OCI-LY3 (cell line): ENCODE measurements at regions not wholly inside any gene's neighbourhood (a gene's known extent, or its start where the extent isn't known, plus 50 kb on each side); places are given as distances from the start of the nearest gene placed in this dataset.

Experiments
- H2AFZ ChIP-seq: fragments of 200-600, 300-600 bp; shearing (Covaris generic); 2 replicates; pipeline ENCODE4 v1.6.0; 2014; ENCODE audit warnings: antibody characterized with exemption, low read depth, low read length
- H3K27ac ChIP-seq: fragments of 200-600, 300-600 bp; sonication (generic); 2 replicates; pipeline ENCODE4 v1.5.1; 2014; ENCODE audit warnings: mild to moderate bottlenecking, low read length, moderate library complexity, mixed read lengths
- H3K27me3 ChIP-seq: fragments of 200-600, 300-600 bp; sonication (generic); 2 replicates; pipeline ENCODE4 v1.6.1; 2014; ENCODE audit warnings: low read depth, low read length, mixed read lengths
- H3K36me3 ChIP-seq: fragments of 200-600, 300-600 bp; sonication (generic); replicated peaks from 2 replicates; pipeline ENCODE3; 2014; ENCODE audit warnings: low read depth, low read length, mixed read lengths
- H3K4me1 ChIP-seq: fragments of 300-600, 200-600 bp; sonication (generic); 2 replicates; pipeline ENCODE4 v1.6.1; 2014; ENCODE audit warnings: low read length, mixed read lengths
- H3K4me2 ChIP-seq: fragments of 200-600, 300-600 bp; sonication (generic); 2 replicates; pipeline ENCODE4 v1.6.1; 2014; ENCODE audit warnings: low read length, mixed read lengths
- H3K4me3 ChIP-seq: fragments of 300-600, 200-600 bp; sonication (generic); 2 replicates; pipeline ENCODE4 v1.5.1; 2014; ENCODE audit warnings: antibody characterized with exemption, mild to moderate bottlenecking, low read length, moderate library complexity
- H3K79me2 ChIP-seq: fragments of 300-600, 200-600 bp; shearing (Covaris generic); 2 replicates; pipeline ENCODE4 v1.6.1; 2014; ENCODE audit warnings: mild to moderate bottlenecking, low read length, mixed read lengths
- H3K9ac ChIP-seq: fragments of 300-600, 200-600 bp; shearing (Covaris generic); 2 replicates; pipeline ENCODE4 v1.6.0; 2014; ENCODE audit warnings: mild to moderate bottlenecking, low read length, moderate library complexity
- H3K9me3 ChIP-seq: fragments of 200-600, 300-600 bp; shearing (Covaris generic); 2 replicates; pipeline ENCODE4 v1.6.1; 2014; ENCODE audit warnings: low read length, mixed read lengths; ENCODE audit not compliant: insufficient read depth
- H4K20me1 ChIP-seq: fragments of 200-600, 300-600 bp; sonication (generic); 2 replicates; pipeline ENCODE4 v1.6.1; 2016; ENCODE audit warnings: low read length, mixed read lengths; ENCODE audit not compliant: insufficient read depth
- EZH2phosphoT487 ChIP-seq: fragments of 200-600 bp; shearing (Covaris generic); IDR thresholded peaks from 2 replicates; pipeline ENCODE4 v1.6.1; 2018; ENCODE audit warnings: antibody characterized with exemption, mixed run types, low read depth
- TF ChIP-seq, protein P1 (sequence below): fragments of 200-600, 300-600 bp; sonication (generic); IDR thresholded peaks from 2 replicates; pipeline ENCODE4 v1.5.1; 2014; ENCODE audit warnings: antibody characterized with exemption, low read length, low read depth

DNA sequence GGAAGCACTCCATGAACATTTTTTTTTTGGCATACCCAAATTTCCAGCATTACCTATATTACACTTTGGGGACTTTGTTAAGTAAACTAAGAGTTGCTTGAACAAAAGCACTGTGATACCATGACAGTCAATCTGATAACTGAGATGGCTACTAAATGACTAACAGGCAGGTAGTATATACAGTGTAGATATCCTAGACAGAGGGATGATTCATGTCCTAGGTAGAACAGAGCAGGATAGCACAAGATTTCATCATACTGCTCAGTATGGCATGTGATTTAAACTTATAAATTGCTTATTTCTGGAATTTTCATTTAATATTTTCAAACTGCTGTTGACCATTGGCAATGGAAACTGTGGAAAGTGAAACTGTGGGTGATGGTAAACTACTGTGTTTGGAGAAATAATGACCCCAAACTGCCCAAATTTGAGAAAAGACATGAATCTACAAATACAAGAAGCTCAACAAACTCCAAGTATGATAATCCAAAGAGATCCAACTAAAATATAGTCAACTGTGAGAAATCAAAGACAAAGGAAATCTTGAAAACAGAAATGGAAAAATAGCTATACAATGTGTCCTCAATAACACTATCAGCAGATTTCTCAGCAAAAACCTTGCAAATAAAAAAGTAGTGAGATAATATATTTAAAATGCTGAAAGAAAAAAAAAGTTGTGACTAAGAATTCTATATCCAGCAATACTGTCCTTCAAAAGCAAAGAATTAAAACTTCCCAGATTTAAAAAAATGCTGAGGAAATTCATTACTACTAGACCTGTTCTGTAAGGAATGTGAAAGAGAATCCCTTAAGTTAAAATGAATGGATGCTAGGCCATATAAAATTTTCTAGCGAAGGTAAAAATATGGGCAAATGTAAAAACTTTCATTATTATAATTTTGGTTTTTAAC lies 410.4 kb downstream of the DUSP10 start:
- Histone ChIP-seq H3K9ac (no peak overlapping the region), H3K79me2 (no peaks in the 10 kb centered on the region), H3K27me3 (no peaks in the 10 kb centered on the region), H3K4me3 (no peak overlapping the region), H3K4me1 (peaks cover 12% of the 10 kb centered on the region), H3K9me3 (peaks cover 7% of the 10 kb centered on the region; the same call in 1 of the 2 replicates), H4K20me1 (no peaks in the 10 kb centered on the region), H2AFZ (no peak overlapping the region), H3K4me2 (no peak overlapping the region), H3K27ac (no peak overlapping the region), H3K36me3 (no peaks in the 10 kb centered on the region)
- TF ChIP-seq, protein P1, sequence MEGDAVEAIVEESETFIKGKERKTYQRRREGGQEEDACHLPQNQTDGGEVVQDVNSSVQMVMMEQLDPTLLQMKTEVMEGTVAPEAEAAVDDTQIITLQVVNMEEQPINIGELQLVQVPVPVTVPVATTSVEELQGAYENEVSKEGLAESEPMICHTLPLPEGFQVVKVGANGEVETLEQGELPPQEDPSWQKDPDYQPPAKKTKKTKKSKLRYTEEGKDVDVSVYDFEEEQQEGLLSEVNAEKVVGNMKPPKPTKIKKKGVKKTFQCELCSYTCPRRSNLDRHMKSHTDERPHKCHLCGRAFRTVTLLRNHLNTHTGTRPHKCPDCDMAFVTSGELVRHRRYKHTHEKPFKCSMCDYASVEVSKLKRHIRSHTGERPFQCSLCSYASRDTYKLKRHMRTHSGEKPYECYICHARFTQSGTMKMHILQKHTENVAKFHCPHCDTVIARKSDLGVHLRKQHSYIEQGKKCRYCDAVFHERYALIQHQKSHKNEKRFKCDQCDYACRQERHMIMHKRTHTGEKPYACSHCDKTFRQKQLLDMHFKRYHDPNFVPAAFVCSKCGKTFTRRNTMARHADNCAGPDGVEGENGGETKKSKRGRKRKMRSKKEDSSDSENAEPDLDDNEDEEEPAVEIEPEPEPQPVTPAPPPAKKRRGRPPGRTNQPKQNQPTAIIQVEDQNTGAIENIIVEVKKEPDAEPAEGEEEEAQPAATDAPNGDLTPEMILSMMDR: no peak
- TF ChIP-seq EZH2phosphoT487: no peak

- H3K4me1 ChIP-seq: peaks cover 12% of the 10 kb centered on the region
- no peak overlapping the region for H3K4me3 ChIP-seq
- H3K27ac ChIP-seq: no peak overlapping the region
Observed at GRCh38 chr1:221334062-221334461, 407.8 kb downstream of the DUSP10 start.

DNA sequence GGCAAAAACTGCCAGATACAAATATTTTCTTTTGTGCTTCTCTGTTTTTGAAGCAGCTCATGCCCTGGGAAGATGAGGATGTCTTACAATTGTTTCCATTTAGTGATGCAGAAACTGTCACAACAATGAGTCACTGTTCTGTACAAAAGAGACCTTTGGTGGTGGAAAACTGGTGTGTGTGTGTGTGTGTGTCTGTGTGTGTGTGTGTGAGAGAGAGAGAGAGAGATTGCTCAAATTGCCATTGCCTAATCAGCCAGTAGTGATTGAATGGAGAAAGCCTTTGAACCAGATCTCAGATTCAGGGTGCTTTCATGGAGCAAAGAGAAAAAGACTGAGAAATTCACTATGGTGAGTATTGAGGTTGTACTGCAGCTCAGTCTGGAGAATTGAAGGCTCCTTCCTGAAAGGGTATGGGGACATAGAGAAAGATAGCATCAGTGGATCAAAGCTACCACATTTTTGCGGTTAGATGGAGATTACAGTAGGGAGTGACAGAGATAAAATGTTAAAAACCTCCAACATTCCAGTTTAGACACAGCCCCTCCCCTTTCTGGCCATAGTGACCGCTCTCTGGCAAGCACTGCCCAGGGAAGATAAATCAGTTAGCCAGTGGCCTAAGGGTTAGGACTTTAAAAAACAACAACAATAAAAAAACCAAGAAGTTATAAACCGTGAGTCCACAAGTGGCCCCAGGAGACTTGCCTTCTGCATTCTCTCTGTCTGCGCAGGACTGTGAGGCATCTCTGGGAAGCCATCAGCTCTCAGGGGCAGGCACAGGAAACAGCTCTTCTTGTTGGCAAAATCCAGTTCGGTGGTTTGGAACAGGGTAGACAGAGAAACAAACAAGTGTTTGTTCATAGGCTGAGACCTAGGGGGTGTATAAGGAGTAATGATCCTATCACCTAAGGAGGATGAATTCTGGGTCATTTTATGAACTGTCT lies 406.5 kb downstream of the DUSP10 start:
- Histone ChIP-seq H3K27ac (no peak overlapping the region), H3K9ac (no peak overlapping the region), H3K4me1 (peaks cover 12% of the 10 kb centered on the region), H4K20me1 (no peaks in the 10 kb centered on the region), H2AFZ (no peak overlapping the region), H3K9me3 (peaks cover 7% of the 10 kb centered on the region; the same call in 1 of the 2 replicates), H3K4me3 (no peak overlapping the region), H3K79me2 (no peaks in the 10 kb centered on the region), H3K27me3 (no peaks in the 10 kb centered on the region), H3K4me2 (no peak overlapping the region), H3K36me3 (no peaks in the 10 kb centered on the region)
- TF ChIP-seq, protein P1: no peak
- TF ChIP-seq EZH2phosphoT487: no peak

More at GRCh38 chr1:221334062-221334461, 407.8 kb downstream of the DUSP10 start:
- TF ChIP-seq, protein P1: no peak
- no peak for TF ChIP-seq EZH2phosphoT487
- H3K79me2 ChIP-seq: no peaks in the 10 kb centered on the region
- peaks cover 7% of the 10 kb centered on the region; the same call in 1 of the 2 replicates for H3K9me3 ChIP-seq
- H3K9ac ChIP-seq: no peak overlapping the region
- H4K20me1 ChIP-seq: no peaks in the 10 kb centered on the region
- H3K4me2 ChIP-seq: no peak overlapping the region
- H2AFZ ChIP-seq: no peak overlapping the region
- no peaks in the 10 kb centered on the region for H3K36me3 ChIP-seq
- H3K27me3 ChIP-seq: no peaks in the 10 kb centered on the region

- Histone ChIP-seq H3K9me3 (peaks cover 5% of the 10 kb centered on the region; the same call in 1 of the 2 replicates), H3K4me2 (no peak overlapping the region), H3K27ac (no peak overlapping the region), H3K4me3 (no peak overlapping the region), H3K36me3 (no peaks in the 10 kb centered on the region), H3K9ac (no peak overlapping the region), H4K20me1 (no peaks in the 10 kb centered on the region), H2AFZ (no peak overlapping the region), H3K4me1 (peaks cover 12% of the 10 kb centered on the region), H3K79me2 (no peaks in the 10 kb centered on the region), H3K27me3 (no peaks in the 10 kb centered on the region)
- TF ChIP-seq, protein P1: no peak
- TF ChIP-seq EZH2phosphoT487: no peak
Observed at GRCh38 chr1:221336126-221336525, 405.8 kb downstream of the DUSP10 start.
